ENCODE measurements at regions not wholly inside any gene's neighbourhood (a gene's known extent, or its start where the extent isn't known, plus 50 kb on each side); places are given as distances from the start of the nearest gene placed in this dataset.

DNA sequence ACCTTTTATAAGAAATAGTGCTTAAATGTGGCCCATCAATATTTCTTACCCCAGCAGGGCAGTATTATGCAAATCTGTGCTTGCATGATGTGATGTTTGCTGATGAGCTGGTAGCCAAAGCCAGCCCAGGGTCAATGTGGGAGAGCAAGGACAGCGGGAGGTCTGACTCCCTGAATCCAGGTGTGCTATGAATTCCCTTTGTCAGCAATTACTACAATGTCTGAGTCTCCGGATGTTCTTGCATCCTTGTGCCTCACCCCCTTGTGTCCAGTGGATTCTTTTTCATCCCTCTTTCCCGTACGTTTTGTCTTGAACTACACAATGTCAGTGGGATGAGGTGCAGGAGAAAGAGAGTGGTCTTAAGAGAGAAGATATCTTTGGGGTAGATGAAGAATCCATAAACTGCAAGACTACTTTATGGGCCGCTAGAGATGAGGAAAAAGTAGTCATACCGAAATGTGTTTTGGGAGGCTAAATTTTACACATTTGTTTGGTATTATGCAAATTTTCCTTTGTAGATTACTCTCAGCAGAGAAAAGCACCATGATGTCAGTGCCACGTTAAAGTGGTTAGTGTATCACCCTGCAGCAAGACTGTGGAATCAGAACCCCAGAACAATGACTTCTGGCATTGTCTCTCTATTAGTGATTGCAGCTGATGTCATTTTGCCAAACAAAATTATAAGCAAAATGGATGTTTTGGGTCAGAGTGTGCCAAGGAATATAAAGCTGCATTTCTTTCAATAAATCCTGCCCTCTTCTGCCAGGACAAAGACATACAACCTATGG lies 53.5 kb upstream of the TSHZ3 start:
- no peaks in the 10 kb centered on the region for H3K4me1 ChIP-seq (ENCODE audit: insufficient read depth)
- DNase-seq (ENCODE audit: extremely low spot score) = no peak
- no peak overlapping the region for H3K4me3 ChIP-seq (ENCODE audit: low read depth, low read length)
- 84% methylated on average over 7 of the region's 7 CpGs for WGBS
- H3K27ac ChIP-seq (ENCODE audit: low read depth) = no peak overlapping the region
- no peaks in the 10 kb centered on the region for H3K36me3 ChIP-seq (ENCODE audit: insufficient read depth)

DNA sequence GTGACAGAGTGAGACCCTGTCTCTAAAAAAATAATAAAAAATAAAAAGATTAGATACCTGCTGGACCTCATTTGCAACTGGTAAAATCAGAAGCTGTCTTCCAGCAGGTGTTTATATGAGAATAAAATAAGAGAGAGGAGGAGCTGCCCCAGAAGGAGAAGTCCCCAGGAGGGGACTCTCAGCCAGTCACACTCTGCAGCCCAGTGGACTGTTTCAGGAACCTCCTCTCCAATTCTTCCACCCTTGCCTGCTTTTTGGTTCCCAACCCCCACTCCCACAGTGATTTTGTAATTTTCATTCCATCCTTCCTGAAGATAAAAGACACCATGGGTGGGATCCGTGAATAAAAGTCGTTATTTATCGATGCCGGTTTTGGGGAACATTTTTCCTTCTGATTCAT lies 56.9 kb upstream of the TSHZ3 start:
- H3K36me3 ChIP-seq (ENCODE audit: insufficient read depth) = no peaks in the 10 kb centered on the region
- no peaks in the 10 kb centered on the region for H3K4me1 ChIP-seq (ENCODE audit: insufficient read depth)
- no peak for DNase-seq (ENCODE audit: extremely low spot score)
- H3K27ac ChIP-seq (ENCODE audit: low read depth) = no peak overlapping the region
- WGBS = 90% methylated on average over 4 of the region's 4 CpGs
- no peak overlapping the region for H3K4me3 ChIP-seq (ENCODE audit: low read depth, low read length)

DNA sequence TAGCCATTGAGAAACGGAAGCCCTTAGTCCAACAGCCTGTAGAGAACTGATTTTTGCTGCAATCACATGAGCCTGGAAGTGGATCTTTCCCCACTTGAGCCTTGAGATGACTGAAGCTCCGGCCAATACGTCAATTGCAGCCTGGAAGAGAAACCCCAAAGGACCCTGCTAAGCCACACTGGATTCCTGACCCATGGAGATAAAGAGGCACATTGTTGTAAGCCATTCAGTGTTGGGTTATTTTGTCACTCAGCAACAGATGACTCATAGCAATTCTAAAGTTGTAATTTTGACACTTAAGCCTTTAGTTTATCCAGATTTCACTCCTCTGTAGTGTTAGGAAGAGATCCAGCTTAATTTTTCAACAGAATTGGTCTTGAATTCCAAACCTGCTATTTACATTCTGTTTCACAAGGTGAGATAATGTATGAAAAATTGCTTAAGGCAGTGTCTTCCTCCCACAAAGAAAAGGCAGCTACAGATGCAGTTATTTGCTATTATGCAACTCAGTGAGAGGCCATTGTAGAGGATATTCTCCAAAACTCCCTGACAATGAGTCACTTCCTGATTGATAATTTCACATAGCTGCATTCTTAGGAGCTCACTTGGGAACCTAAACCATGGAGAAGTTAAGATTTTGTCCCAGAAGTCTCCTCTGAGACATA lies 59.4 kb upstream of the TSHZ3 start:
- 67% methylated on average over 3 of the region's 3 CpGs for WGBS
- H3K4me3 ChIP-seq (ENCODE audit: low read depth, low read length) = no peak overlapping the region
- no peak for DNase-seq (ENCODE audit: extremely low spot score)

DNA sequence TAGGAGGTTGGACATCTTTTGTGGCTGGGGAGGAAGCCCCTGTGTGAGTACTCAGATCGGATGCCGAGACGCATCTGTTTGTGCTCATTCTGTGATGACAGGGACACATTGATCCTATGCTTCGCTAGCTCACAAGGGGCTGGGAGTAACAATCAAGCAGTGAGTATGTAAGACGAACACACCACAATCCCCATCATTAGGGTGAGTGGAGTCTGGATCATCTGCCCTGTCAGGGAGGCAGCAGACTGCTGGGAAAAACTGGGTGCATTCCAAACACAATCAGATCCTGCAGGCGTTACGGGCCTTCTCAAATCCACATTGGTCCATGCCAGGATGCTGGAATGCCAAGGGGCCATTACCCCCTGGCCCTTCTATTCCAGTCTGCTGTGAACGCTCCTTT lies 64.1 kb upstream of the TSHZ3 start:
- Histone ChIP-seq H3K36me3 (ENCODE audit: insufficient read depth) (no peaks in the 10 kb centered on the region), H3K4me1 (ENCODE audit: insufficient read depth) (no peaks in the 10 kb centered on the region), H3K4me3 (ENCODE audit: low read depth, low read length) (no peak overlapping the region), H3K27ac (ENCODE audit: low read depth) (no peak overlapping the region)
- 87% methylated on average over 8 of the region's 8 CpGs for WGBS
- DNase-seq (ENCODE audit: extremely low spot score) = no peak

More for the DNA sequence above, 59.4 kb upstream of the TSHZ3 start:
- H3K36me3 ChIP-seq (ENCODE audit: insufficient read depth) = no peaks in the 10 kb centered on the region
- no peaks in the 10 kb centered on the region for H3K4me1 ChIP-seq (ENCODE audit: insufficient read depth)
- no peak overlapping the region for H3K27ac ChIP-seq (ENCODE audit: low read depth)

DNA sequence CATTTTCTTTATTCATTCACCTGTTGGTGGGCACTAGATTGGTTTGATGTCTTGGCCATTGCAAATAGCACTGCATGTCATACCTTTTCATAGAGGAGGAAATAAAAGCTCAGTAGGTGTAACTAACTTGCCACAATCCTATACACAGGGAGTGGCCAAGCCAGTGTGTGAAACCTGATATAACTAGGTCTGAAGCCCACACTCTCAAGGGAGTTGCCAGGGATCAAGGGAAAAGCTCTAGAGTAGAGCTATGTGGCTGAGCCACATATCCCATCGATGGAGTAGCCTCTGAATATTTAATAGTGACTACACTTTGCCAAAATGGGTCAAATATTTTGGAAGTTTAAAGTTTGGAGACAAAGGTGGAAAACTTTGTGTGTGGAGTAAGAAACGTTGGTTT lies 66.1 kb upstream of the TSHZ3 start:
- Histone ChIP-seq H3K4me1 (ENCODE audit: insufficient read depth) (no peaks in the 10 kb centered on the region), H3K4me3 (ENCODE audit: low read depth, low read length) (no peak overlapping the region), H3K36me3 (ENCODE audit: insufficient read depth) (no peaks in the 10 kb centered on the region), H3K27ac (ENCODE audit: low read depth) (no peak overlapping the region)
- 68% methylated on average over 2 of the region's 2 CpGs for WGBS
- no peak for DNase-seq (ENCODE audit: extremely low spot score)

DNA sequence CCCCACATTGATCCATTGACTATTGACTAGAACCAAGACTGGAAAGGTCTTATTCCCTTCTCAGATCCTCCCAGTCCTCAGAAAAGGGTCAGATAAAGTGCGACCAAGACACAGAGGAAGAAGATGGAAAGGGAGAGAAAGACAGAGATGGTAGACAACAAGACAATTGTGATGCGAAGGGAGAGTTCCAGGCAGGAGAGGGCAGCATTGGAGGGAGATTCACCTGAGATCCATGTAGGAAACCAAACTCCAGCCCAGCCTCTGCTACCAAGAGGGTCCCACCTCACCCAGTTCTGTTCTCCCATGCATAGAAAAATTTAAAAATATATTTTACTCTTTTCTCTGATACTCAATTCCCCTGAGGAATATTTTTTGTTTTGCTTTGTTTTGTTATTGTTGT lies 67.3 kb upstream of the TSHZ3 start:
- WGBS = 89% methylated on average over 2 of the region's 2 CpGs
- H3K4me3 ChIP-seq (ENCODE audit: low read depth, low read length) = no peak overlapping the region
- DNase-seq (ENCODE audit: extremely low spot score) = no peak

DNA sequence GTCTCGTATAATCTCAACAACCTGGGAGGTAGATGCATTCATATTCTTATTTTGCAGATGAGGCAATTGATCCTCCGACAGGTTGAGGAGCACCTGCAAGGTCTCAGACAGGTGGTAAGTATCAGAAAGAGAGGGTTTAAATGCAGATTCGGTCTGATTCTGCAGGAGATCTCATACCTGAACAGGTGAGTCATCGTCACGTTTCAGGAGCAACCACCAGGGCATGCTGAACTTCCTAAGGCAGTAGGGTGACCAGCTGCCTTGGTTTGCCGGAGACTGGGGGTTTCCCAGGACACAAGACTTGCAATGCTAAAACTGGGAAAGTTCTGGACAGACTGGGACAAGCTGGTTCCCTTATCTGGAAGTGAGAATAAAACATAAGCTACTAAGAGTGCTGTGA lies 68.8 kb upstream of the TSHZ3 start:
- DNase-seq (ENCODE audit: extremely low spot score) = no peak
- no peaks in the 10 kb centered on the region for H3K4me1 ChIP-seq (ENCODE audit: insufficient read depth)
- no peaks in the 10 kb centered on the region for H3K36me3 ChIP-seq (ENCODE audit: insufficient read depth)
- no peak overlapping the region for H3K4me3 ChIP-seq (ENCODE audit: low read depth, low read length)
- H3K27ac ChIP-seq (ENCODE audit: low read depth) = no peak overlapping the region
- WGBS = 74% methylated on average over 6 of the region's 6 CpGs

More for the DNA sequence above, 67.3 kb upstream of the TSHZ3 start:
- H3K27ac ChIP-seq (ENCODE audit: low read depth) = no peak overlapping the region
- no peaks in the 10 kb centered on the region for H3K36me3 ChIP-seq (ENCODE audit: insufficient read depth)
- no peaks in the 10 kb centered on the region for H3K4me1 ChIP-seq (ENCODE audit: insufficient read depth)

DNA sequence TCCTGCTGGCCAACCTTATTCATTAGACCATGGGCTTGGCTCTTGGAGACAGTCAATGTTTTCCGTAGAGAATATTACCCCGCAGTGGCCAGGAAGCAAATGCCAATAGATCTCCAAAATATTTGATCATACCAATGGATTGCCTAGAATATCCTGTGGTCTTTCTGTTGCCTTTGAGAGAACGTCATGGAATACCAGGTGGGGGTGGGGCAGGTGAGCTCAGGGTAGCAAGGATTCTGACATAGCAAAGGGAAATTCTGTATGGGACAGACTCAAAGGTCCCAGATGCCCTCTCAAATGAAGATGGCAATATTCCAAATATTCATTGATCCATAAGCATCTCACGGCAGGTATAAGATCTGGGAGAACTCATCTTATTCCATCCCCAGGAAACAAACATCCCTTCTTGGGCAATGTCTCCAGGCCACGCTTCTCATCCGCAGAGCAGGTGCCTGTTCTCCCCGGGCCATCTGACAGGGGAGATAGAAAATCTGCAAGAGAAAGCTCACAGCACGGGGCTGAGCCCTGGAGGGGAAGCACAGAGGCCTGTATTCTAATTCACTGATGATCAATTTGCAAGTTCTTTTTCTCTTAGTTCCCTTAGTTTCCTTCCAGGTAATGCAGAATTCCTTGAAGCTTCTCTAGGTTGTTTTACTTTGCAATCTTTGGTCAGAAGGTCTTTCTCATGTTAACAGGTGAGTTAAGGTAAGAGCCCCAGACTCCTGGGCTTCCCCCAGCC lies 69.6 kb upstream of the TSHZ3 start:
- Histone ChIP-seq H3K36me3 (ENCODE audit: insufficient read depth) (no peaks in the 10 kb centered on the region), H3K27ac (ENCODE audit: low read depth) (no peak overlapping the region), H3K4me3 (ENCODE audit: low read depth, low read length) (no peak overlapping the region), H3K4me1 (ENCODE audit: insufficient read depth) (no peaks in the 10 kb centered on the region)
- WGBS = 78% methylated on average over 8 of the region's 8 CpGs
- no peak for DNase-seq (ENCODE audit: extremely low spot score)

DNA sequence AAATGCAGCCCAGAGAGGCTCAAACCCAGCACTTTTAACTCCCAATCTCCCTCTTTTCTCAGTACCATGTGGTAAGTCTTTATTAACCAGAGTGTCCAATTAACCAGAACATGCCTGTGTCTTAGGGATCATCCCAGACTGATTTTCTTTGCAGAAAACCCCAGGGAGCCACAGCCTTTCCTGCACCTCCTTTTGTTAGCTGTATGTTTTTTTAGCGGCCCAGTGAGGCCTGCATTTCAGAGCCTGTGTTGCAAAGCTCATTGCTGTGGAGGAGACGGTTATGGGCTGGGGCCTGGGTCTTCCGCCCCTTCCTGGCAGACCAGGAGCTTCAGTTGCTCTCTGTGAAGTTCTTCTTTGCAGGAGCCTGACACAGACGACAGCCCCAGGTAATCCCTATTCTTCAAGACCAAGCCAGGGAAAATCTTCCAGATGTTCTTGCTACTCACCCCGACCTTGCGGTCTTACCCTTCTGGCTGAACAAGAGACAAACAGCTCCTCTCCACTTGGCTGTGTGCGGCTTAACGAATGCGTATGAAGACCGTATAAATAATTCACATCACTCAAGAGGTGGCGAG lies 70.7 kb upstream of the TSHZ3 start:
- Histone ChIP-seq H3K4me1 (ENCODE audit: insufficient read depth) (no peaks in the 10 kb centered on the region), H3K36me3 (ENCODE audit: insufficient read depth) (no peaks in the 10 kb centered on the region), H3K4me3 (ENCODE audit: low read depth, low read length) (no peak overlapping the region), H3K27ac (ENCODE audit: low read depth) (no peak overlapping the region)
- 84% methylated on average over 11 of the region's 11 CpGs for WGBS
- DNase-seq (ENCODE audit: extremely low spot score) = no peak

DNA sequence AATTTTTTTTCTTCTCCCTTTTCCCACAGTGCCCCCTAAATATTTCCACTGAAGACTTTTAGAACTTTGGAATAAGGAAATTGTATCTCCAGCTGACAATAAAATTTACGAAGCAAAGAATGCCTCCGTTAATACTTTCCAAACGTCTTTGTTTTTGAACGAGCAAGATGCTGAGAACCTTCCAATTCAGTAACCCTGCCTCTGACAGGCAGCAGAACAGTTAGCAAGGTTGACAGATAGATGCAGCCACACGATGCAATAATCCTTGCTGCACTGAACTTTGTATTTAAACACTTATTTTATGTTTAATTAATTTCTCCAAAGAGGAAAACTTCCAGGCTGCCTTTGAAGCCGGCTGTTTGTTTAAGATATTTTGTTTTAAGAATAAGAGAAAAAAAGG lies 71.8 kb upstream of the TSHZ3 start:
- DNase-seq (ENCODE audit: extremely low spot score) = no peak
- Histone ChIP-seq H3K36me3 (ENCODE audit: insufficient read depth) (no peaks in the 10 kb centered on the region), H3K4me1 (ENCODE audit: insufficient read depth) (no peaks in the 10 kb centered on the region), H3K27ac (ENCODE audit: low read depth) (no peak overlapping the region), H3K4me3 (ENCODE audit: low read depth, low read length) (no peak overlapping the region)
- 26% methylated on average over 6 of the region's 6 CpGs for WGBS

DNA sequence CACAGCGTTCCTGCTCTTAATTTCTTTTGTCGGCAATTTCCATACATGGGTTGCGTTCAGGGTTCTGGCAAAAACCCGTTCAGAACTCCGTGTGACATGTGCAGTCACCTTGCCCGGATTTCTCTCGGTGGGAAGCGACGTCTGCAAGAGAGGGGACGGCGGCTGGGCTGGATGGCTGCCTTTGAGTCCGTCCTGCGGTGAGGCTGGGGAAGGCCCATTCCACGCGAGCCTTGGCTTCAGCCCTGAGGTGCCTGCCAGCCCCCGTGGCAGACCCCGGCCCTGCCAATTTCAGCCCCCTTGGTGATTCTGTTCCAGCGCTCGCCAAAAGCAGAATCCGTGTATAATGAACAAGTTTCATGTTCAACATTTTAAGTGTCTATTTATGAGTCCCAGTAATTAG lies 72.6 kb upstream of the TSHZ3 start:
- no peak overlapping the region for H3K4me3 ChIP-seq (ENCODE audit: low read depth, low read length)
- DNase-seq (ENCODE audit: extremely low spot score) = no peak
- H3K36me3 ChIP-seq (ENCODE audit: insufficient read depth) = no peaks in the 10 kb centered on the region
- H3K27ac ChIP-seq (ENCODE audit: low read depth) = no peak overlapping the region
- no peaks in the 10 kb centered on the region for H3K4me1 ChIP-seq (ENCODE audit: insufficient read depth)
- 88% methylated on average over 20 of the region's 20 CpGs for WGBS

DNA sequence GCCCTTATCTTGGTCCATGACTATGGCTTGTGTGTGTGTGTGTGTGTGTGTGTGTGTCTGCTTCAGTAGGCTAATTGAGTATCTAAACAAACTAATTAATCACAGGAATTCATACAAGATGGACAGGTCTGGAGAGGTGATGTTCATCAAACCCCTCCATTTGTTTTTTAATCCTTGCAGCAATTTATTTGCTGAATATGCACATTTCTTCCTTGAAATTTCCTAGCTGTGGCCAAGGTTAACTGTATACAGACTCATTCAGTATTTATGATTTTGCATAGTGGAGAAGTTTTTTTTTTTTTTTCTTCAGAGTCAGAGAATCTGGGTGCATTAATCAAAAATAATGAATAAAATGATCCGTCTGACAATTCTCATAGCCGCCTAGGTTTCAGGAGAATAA lies 74.7 kb upstream of the TSHZ3 start:
- Histone ChIP-seq H3K4me3 (ENCODE audit: low read depth, low read length) (no peak overlapping the region), H3K27ac (ENCODE audit: low read depth) (no peak overlapping the region), H3K36me3 (ENCODE audit: insufficient read depth) (no peaks in the 10 kb centered on the region), H3K4me1 (ENCODE audit: insufficient read depth) (no peaks in the 10 kb centered on the region)
- 98% methylated on average over 2 of the region's 2 CpGs for WGBS
- DNase-seq (ENCODE audit: extremely low spot score) = no peak

DNA sequence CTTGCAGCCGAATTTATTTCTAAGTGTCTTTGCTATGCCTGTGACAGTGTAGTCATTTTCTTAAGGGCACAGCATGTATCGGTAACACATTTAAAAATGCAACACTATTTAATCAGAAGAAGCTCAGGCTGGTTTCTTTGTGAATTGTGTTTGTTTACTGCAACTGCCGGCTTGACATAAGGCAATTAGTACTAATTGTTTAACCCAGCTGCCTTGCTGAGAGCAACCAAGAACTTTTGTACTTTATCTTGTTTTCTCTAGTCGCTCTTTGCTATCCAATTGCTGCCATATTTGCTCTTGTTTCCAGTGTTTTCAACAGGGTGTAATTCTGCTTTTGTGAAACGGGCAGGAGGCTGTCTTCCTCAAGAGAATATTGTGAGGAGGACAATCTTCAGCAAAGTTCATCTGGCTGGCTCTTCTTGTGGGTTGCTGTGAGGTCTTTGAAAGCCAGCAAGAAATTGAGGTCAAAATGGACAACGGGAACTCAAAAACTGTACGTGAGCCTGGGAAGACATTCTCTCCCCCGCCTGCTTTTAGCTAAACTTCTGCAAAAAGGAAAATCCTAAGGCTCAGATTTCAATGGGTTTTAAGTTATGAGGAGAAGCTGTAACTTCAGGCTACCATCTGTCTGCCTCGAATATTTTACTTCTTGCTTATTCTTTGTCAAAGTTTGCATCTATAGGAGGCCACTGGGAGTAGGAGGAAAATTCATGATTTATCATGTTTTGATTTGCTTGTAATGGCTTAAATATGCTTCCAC lies 75.8 kb upstream of the TSHZ3 start:
- H3K27ac ChIP-seq (ENCODE audit: low read depth) = no peak overlapping the region
- DNase-seq (ENCODE audit: extremely low spot score) = no peak
- H3K4me1 ChIP-seq (ENCODE audit: insufficient read depth) = no peaks in the 10 kb centered on the region
- no peaks in the 10 kb centered on the region for H3K36me3 ChIP-seq (ENCODE audit: insufficient read depth)
- 59% methylated on average over 9 of the region's 9 CpGs for WGBS
- H3K4me3 ChIP-seq (ENCODE audit: low read depth, low read length) = no peak overlapping the region

Data from urinary bladder (tissue), 3 donors.